GM19324 (cell line): ENCODE measurements at regions not wholly inside any gene's neighbourhood (a gene's known extent, or its start where the extent isn't known, plus 50 kb on each side); places are given as distances from the start of the nearest gene placed in this dataset.

Experiments used
- ATAC-seq: cut with Tn5 transposase; IDR thresholded peaks from one replicate; pipeline ENCODE4 v1.9.1; 2021; ENCODE audit warnings: mild to moderate bottlenecking, moderate library complexity; ENCODE audit not compliant: unreplicated experiment, low FRiP score

DNA sequence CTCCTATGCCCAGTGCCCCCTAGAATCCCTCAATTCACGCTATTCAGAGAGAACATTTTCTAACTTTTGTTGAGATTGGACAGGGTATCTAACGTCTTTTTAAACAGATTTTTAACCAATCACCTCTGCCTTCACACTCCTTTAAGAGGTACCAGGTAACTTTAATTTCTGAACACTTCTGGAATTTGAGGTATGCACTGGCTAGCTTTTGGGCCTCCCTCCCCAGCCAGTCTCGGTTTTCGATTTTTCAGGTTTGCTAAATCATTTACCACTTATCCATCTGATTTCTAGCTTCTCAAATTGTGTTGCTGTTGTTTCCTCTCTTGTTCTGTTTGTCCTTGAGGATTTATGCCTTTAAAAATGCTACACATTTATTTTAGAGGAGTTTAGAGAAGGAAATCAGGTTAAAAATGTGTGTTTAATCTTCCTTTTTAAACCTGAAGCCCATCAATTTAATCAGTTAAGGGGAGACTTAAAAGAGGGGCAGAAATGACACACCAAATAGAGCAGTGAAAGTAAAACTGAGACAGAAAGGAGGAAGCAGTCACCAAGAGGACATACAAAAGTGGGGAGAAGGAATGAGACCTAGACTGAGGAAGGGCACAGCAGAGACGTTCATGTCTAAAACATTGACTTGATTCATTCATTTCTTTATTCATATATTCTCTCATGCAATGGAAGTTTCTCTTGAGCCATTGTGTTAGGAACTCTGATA is 139.6 kb upstream of the HTR2A start:
- ATAC-seq: peak; percentile 94

DNA sequence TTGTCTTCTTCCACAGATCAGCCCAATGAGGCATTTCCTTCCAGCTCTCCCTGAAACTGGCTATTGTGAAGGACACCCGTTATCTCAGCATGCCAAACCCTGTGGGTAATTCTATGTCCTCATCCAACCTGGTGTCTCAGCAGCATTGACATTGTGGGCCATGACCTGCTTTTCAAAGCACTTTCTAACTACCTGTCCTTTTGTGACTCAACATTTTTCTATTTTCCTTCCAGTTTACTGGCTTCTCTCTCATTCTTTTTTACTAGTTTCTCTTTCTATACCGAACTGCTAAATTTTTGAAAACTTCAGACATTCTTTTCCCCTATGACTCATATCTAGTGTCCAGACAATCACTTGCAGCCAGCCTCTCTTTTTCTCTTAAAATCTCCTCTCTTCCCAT is 136.4 kb upstream of the HTR2A start:
- no peak for ATAC-seq

GRCh38 chr13:47027780-47028437 is 131.1 kb upstream of the HTR2A start:
- ATAC-seq: no peak

DNA sequence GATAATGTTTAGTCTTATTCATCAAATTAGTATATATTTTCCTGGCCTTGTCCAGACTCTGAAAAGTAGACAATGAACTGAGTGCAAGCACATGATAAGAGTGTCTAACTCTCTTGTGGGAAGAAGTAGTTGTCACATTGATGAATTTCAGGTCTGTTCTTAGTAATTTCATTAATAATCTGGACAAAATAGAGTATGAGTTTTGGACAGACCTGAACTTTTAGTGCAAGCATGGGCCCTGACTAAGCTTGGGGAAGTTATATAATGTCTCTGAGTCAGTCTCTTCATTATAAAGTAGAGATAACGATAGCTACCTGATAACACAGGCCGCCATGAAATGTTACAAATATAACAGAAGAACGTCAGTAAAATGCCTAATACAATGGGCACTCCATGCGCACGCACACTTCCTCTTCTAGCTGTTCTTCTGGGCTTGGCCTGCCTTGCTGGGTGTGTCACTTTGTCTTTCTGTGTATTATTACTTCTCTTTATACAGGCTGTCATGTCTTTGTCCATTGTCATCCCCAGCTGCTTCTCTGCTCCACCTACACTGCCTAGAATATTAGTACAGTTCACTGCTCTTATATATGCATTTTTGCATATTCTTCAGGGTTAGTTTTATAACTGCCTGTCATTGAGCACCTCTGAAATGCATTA is 129.1 kb upstream of the HTR2A start:
- no peak for ATAC-seq

GRCh38 chr13:47019977-47020376 is 123.1 kb upstream of the HTR2A start:
- no peak for ATAC-seq

DNA sequence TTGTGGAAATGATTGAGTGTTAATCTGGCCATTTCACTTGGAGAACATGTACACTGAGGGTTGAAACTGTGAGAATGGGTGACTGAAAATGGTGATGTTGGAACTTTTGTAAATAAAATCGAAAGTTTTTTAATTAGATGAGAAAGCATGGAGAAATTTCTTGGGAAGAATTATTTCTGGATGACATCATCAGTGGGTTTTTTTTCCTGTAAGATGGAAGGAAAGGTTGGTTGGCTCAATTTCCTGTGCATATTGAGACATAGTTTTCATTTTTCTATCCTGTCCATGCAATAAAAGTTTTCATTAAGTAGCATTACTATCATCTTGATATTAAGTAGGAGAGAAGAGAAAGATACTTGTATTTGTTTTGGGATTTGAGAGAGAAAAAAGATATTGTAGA is 120.6 kb upstream of the HTR2A start:
- no peak for ATAC-seq

DNA sequence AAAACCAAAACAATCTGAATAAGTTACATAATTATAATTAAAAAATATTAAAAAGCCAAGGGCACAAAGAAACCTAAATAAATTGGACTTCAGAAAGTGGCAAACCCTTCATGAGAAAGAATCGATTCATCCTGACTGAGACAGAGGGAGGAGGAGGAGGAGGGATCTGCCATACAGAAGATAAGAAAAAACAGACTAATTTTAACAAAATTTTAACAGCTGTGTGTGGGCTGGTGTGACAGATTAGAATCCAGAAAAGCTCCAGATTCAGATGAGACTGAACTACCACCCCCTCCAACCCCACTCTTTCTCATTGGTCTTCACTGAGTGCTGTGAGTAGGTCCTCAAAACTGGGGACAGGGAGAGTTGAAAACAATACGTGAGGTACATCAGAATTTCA is 111.5 kb upstream of the HTR2A start:
- no peak for ATAC-seq

GRCh38 chr13:47005756-47006414 is 109.0 kb upstream of the HTR2A start:
- ATAC-seq: no peak

DNA sequence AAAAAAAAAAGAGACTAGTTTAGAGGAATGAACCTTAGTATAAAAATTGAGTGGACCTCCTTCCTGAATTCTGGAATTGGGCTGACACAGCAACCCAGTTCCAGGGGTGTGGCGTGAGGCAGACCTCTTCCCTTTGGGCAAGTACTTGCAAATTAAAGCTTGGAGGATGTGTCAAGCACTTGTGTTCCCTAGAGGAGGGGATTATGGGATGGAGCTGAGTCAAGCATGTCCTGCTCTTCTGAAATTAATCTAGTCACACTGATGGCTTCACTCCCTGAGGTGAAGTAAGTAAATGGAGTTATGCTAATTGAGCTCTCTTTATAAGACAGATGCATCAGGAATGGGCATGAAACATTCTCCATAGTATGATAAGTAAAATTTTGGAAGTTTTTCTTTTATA is 107.7 kb upstream of the HTR2A start:
- no peak for ATAC-seq

DNA sequence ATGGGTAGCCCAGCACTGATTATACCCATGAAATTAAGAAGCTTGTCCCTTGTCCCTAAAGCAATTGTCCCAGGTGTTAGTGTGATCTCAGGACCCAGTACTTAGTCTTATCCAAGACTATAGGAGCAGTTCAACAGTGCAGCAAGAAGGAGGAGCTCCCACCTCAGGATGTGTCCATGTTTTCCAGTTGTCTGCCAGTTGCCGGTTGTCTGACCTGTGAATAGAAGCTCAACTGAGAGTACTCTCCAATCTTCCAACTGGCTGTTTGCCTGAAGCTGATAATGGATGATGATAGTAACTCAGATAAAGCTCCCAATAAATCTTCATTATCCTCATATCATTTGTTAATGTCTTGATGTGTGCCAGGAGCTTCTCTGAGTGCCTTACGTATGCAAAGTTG is 107.2 kb upstream of the HTR2A start:
- ATAC-seq: no peak

GRCh38 chr13:47000165-47000564 is 103.3 kb upstream of the HTR2A start:
- ATAC-seq: no peak

- ATAC-seq: no peak
Measured at GRCh38 chr13:46996316-46997030, 99.6 kb upstream of the HTR2A start.

- ATAC-seq: peak; percentile 66
Measured at GRCh38 chr13:46995874-46996273, 99.0 kb upstream of the HTR2A start.

DNA sequence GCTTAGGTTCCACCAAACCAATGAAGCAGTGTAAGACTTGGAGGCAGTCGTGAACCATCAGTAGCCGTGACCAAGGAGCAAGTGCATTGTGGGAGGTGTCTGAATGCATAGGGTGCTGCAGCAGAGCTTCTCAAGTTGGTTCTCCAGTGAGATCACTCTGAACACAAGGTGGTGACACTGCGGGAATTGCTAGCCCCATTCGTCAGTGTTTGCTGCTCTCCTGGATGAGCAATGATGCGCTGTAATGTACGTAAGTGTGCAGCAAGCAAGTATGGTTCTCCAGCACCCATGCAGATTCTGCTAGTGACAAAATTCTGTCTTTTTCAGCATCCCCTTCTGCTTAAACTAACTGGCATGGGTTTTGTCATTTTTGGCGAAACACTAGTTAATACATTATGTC is 97.6 kb upstream of the HTR2A start:
- no peak for ATAC-seq

- peak; percentile 52 for ATAC-seq
Measured at GRCh38 chr13:46992383-46992952, 95.6 kb upstream of the HTR2A start.

GRCh38 chr13:46983881-46984280 is 87.0 kb upstream of the HTR2A start:
- ATAC-seq: peak; percentile 79

DNA sequence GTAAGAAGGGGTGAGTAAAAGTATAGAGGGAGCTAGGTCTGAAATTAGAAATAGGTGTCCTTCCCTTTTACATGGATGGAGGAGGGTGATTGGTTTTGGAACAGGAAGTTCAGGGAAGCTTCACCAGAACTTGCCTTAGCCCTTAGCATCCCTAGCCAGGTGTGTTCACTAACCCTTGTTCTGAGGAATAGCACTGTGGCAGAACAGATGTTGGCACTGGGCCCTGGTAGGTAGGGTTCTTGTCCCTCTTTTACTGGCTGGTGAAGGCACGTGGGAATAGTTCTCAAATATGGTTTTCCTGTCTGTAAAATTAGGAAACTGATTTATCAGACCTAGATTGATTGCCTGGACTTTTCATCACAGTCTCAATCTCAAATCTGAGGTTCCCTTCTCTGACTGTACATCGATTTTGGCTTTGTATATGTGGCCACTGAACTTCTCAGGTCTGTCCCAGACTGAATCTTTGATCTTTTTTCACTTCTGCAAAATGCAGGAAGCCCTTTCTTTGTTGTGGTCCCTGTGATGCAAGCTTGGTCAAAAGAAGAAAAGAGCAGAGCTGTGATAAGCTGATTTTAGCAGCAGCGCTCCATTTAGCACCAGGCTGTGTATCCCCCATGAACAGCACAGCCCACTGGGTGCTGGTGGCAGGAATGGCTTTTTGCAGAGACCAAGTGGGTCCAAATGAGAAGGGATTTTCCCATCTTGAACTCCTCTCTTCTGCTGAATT is 86.2 kb upstream of the HTR2A start:
- ATAC-seq: peak; percentile 88

- ATAC-seq: no peak
Measured at GRCh38 chr13:46975173-46975572, 78.3 kb upstream of the HTR2A start.

DNA sequence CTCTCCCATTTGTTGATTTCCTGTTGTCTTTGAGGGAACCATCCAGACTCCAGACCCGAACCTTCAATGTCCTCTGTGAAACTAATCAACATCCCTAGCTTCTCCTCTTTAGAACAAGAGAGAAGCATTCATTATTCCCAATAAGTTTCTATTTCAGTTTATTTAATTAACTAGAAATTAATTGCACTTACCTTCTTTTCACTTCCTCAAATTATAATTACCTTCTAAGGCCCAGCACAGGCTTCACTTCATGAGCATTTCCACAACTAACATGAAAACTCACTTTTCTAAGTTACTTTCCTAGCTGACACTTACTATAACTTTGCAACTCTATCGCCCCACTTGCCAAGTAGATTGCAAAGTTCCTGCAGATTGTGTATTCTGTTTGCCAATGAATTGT is 71.6 kb upstream of the HTR2A start:
- ATAC-seq: no peak
